ENCODE measurements at regions not wholly inside any gene's neighbourhood (a gene's known extent, or its start where the extent isn't known, plus 50 kb on each side); places are given as distances from the start of the nearest gene placed in this dataset.

DNA sequence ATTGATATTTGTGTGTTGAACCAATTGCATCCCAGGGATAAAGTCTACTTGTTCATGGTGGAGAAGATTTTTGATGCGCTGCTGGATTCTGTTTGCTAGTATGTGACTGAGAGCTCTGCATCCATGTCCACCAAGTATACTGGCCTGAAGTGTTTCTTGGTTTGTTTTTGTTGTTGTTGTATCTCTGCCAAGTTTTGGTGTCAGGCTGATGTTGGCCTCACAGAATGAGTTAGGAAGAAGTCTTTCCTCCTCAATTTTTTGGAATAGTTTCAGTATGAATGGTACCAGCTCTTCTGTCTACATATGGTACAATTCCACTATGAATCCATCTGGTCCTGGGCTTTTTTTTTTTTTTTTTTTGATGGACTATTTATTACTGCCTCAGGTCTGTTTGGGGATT, 50.9 kb upstream of the OSTN start:
- Histone ChIP-seq H3K9me3 (no peaks in the 10 kb centered on the region), H3K27ac (no peak overlapping the region), H3K27me3 (no peaks in the 10 kb centered on the region), H3K4me1 (no peaks in the 10 kb centered on the region), H3K36me3 (no peaks in the 10 kb centered on the region), H3K4me3 (replicated peaks in 1 of 3) (no peak overlapping the region)
- WGBS, 2 donors = 90 to 93% methylated on average over 1 of the region's 1 CpG
- intact Hi-C loops (cut with DNase I) = no loop called here
- no peak for DNase-seq
- TF ChIP-seq POLR2A (IDR thresholded peaks at IDR 0.05) = no peak
- TF ChIP-seq, protein P1, sequence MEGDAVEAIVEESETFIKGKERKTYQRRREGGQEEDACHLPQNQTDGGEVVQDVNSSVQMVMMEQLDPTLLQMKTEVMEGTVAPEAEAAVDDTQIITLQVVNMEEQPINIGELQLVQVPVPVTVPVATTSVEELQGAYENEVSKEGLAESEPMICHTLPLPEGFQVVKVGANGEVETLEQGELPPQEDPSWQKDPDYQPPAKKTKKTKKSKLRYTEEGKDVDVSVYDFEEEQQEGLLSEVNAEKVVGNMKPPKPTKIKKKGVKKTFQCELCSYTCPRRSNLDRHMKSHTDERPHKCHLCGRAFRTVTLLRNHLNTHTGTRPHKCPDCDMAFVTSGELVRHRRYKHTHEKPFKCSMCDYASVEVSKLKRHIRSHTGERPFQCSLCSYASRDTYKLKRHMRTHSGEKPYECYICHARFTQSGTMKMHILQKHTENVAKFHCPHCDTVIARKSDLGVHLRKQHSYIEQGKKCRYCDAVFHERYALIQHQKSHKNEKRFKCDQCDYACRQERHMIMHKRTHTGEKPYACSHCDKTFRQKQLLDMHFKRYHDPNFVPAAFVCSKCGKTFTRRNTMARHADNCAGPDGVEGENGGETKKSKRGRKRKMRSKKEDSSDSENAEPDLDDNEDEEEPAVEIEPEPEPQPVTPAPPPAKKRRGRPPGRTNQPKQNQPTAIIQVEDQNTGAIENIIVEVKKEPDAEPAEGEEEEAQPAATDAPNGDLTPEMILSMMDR (IDR thresholded peaks at IDR 0.05) = no peak

DNA sequence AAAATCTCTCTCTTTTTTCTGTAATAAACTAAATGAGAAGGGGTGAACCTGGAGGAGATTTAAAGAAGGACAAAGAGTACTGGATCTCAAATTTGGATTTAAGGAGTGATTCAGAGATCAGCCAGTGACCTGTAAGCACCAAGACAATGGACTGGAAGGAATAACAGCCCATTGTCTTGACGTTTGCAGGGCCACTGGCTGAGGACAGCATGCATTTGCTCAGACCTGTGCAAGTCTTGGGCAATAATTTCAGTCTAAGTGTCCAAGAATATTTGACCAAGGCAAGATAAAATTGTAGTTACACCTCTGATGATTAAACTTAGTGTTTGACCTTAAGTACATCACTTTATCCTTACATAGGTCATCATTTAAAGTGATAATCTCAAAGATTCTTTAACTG, 55.8 kb upstream of the OSTN start:
- intact Hi-C loops (cut with DNase I) = no loop called here
- TF ChIP-seq, protein P1 (IDR thresholded peaks at IDR 0.05) = no peak
- TF ChIP-seq POLR2A (IDR thresholded peaks at IDR 0.05) = no peak
- Histone ChIP-seq H3K36me3 (no peaks in the 10 kb centered on the region), H3K9me3 (no peaks in the 10 kb centered on the region), H3K27ac (no peak overlapping the region), H3K4me1 (no peaks in the 10 kb centered on the region), H3K27me3 (no peaks in the 10 kb centered on the region), H3K4me3 (replicated peaks in 1 of 3) (no peak overlapping the region)
- DNase-seq = no peak
- WGBS, 2 donors = 32 to 54% methylated on average over 1 of the region's 1 CpG

DNA sequence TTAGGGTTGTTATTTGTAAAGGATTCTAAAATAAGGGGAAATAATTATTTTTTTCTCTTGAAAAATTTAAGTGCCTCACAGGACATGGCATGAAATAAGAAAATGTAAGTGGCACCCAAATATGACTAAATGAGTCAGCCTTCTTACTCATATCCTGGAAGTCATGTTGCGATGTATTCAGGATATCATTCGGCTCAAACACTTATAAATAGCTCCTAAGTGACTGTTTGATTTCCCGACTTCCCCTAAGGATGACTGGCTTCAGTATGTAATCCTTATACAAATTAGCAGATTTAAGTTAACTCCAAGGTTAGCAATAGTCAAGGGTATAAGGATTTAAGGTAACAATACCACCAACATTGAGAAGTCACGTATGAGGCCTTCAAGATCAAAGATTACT, 57.3 kb upstream of the OSTN start:
- Histone ChIP-seq H3K4me3 (replicated peaks in 1 of 3) (no peak overlapping the region), H3K27me3 (no peaks in the 10 kb centered on the region), H3K27ac (no peak overlapping the region), H3K4me1 (no peaks in the 10 kb centered on the region), H3K36me3 (no peaks in the 10 kb centered on the region), H3K9me3 (no peaks in the 10 kb centered on the region)
- no peak for TF ChIP-seq POLR2A (IDR thresholded peaks at IDR 0.05)
- TF ChIP-seq, protein P1 (IDR thresholded peaks at IDR 0.05) = no peak
- no peak for DNase-seq
- WGBS, 2 donors = 68 to 79% methylated on average over 4 of the region's 4 CpGs
- intact Hi-C loops (cut with DNase I) = no loop called here

DNA sequence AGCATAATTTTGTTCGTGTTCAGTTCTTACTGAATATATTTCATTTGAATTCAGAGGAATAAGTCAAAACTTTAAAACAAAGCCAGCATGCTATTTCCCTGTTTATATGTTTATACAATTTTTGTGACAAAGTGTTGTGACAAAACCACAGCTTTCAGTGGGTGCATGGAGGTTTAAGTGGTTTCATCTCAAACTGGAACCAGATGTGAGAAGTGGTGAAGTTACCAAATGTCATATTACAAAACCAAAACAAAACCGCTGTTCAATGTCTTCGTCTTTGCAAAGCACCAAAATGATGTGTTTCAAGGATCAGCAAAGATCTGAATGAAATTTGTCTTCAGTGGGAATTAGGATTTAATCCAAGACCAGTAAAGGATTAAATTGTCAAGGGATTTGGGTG, 59.3 kb upstream of the OSTN start:
- no peak overlapping the region for H3K4me3 ChIP-seq (replicated peaks in 1 of 3)
- intact Hi-C loops (cut with DNase I) = no loop called here
- H3K27me3 ChIP-seq = no peaks in the 10 kb centered on the region
- TF ChIP-seq POLR2A (IDR thresholded peaks at IDR 0.05) = no peak
- TF ChIP-seq, protein P1 (IDR thresholded peaks at IDR 0.05) = no peak
- H3K27ac ChIP-seq = no peak overlapping the region
- no peaks in the 10 kb centered on the region for H3K9me3 ChIP-seq
- H3K36me3 ChIP-seq = no peaks in the 10 kb centered on the region
- DNase-seq = no peak
- H3K4me1 ChIP-seq = no peaks in the 10 kb centered on the region
- 86 to 95% methylated on average over 3 of the region's 3 CpGs for WGBS, 2 donors

DNA sequence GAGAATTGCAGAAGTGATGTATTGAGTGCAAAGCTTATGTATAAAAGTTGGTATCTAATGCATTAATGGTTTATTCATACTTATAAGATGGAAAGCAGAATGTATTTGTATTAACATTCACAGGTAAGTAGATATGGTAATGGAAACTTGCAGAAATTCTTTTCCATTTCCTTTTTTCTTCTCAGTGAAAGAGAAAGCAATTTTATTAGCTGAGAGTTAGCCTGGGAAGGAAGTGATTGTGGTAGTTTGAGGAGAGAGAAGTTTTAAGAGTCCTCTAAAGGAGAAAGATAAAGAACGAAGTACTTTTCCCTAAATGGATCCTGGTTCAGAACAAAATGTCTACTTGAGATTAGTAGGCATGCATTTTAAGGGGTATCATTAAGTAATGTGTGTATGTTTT, 60.1 kb upstream of the OSTN start:
- Histone ChIP-seq H3K4me3 (replicated peaks in 1 of 3) (no peak overlapping the region), H3K27ac (no peak overlapping the region), H3K4me1 (no peaks in the 10 kb centered on the region), H3K27me3 (no peaks in the 10 kb centered on the region), H3K36me3 (no peaks in the 10 kb centered on the region), H3K9me3 (no peaks in the 10 kb centered on the region)
- TF ChIP-seq, protein P1 (IDR thresholded peaks at IDR 0.05) = no peak
- no peak for TF ChIP-seq POLR2A (IDR thresholded peaks at IDR 0.05)
- 67 to 74% methylated on average over 1 of the region's 1 CpG for WGBS, 2 donors
- DNase-seq = no peak
- intact Hi-C loops (cut with DNase I) = no loop called here

All from thyroid gland (tissue), 4 donors.